NCI-H1417 treated with DMSO at 0.1 percent for 48 hours (cell line): ENCODE measurements at regions not wholly inside any gene's neighbourhood (a gene's known extent, or its start where the extent isn't known, plus 50 kb on each side); places are given as distances from the start of the nearest gene placed in this dataset.

Experiments used
- DNase-seq: peaks from one replicate; lab custom pipeline; 2025; lab: John Stamatoyannopoulos, UW

- no peak for DNase-seq
These were observed 211.9 kb downstream of the HRH4 start for GRCh38 chr18:24672165-24672941.

GRCh38 chr18:24674200-24674599 lies 213.8 kb downstream of the HRH4 start:
- DNase-seq: no peak

GRCh38 chr18:24674605-24675004 lies 214.2 kb downstream of the HRH4 start:
- DNase-seq: no peak

GRCh38 chr18:24677011-24677410 lies 216.6 kb downstream of the HRH4 start:
- DNase-seq: no peak

- DNase-seq: no peak
These were observed 217.7 kb downstream of the HRH4 start for GRCh38 chr18:24678107-24678506.

GRCh38 chr18:24678626-24679025 lies 218.2 kb downstream of the HRH4 start:
- DNase-seq: no peak

GRCh38 chr18:24679062-24679461 lies 218.6 kb downstream of the HRH4 start:
- no peak for DNase-seq

- DNase-seq: no peak
These were observed 223.5 kb downstream of the HRH4 start for GRCh38 chr18:24683925-24684324.

- no peak for DNase-seq
These were observed 225.0 kb downstream of the HRH4 start for GRCh38 chr18:24685254-24685959.

GRCh38 chr18:24695168-24695567 lies 234.7 kb downstream of the HRH4 start:
- no peak for DNase-seq

- no peak for DNase-seq
These were observed 241.6 kb downstream of the HRH4 start for GRCh38 chr18:24702001-24702515.

GRCh38 chr18:24703316-24703715 lies 242.9 kb downstream of the HRH4 start:
- no peak for DNase-seq

GRCh38 chr18:24704946-24705630 lies 244.7 kb downstream of the HRH4 start:
- DNase-seq: no peak

- DNase-seq: no peak
These were observed 250.0 kb downstream of the HRH4 start for GRCh38 chr18:24710474-24710873.

- no peak for DNase-seq
These were observed 259.4 kb downstream of the HRH4 start for GRCh38 chr18:24719791-24720190.

- no peak for DNase-seq
These were observed 261.0 kb downstream of the HRH4 start for GRCh38 chr18:24721388-24721787.

GRCh38 chr18:24725644-24726415 lies 265.4 kb downstream of the HRH4 start:
- DNase-seq: no peak

- peak; percentile 83 for DNase-seq
These were observed 266.5 kb downstream of the HRH4 start for GRCh38 chr18:24726727-24727492.

GRCh38 chr18:24727685-24728084 lies 267.2 kb downstream of the HRH4 start:
- DNase-seq: no peak

- DNase-seq: no peak
These were observed 270.7 kb downstream of the HRH4 start for GRCh38 chr18:24731158-24731557.

GRCh38 chr18:24731981-24732380 lies 271.5 kb downstream of the HRH4 start:
- DNase-seq: no peak
